ENCODE measurements at regions not wholly inside any gene's neighbourhood (a gene's known extent, or its start where the extent isn't known, plus 50 kb on each side); places are given as distances from the start of the nearest gene placed in this dataset.

DNA sequence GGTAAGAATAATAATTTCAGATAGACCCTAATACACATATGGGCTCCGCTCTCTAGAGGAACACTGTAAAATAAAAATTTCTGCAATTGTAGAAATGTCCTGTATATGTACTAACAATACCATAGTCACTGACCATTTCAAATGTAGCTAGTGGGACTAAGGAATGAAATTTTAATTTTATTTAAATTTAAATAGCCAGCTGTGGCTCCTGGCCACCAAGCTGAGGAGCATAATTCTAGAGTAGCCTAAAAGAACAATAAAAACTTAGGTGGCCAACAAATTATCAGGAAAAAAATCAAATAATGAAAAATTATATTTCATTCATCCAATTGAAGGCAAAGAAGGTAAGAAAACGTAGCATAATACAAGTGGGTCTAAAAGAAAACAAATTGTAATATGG is 240.9 kb upstream of the MIR17HG start:
- no peak for DNase-seq

DNA sequence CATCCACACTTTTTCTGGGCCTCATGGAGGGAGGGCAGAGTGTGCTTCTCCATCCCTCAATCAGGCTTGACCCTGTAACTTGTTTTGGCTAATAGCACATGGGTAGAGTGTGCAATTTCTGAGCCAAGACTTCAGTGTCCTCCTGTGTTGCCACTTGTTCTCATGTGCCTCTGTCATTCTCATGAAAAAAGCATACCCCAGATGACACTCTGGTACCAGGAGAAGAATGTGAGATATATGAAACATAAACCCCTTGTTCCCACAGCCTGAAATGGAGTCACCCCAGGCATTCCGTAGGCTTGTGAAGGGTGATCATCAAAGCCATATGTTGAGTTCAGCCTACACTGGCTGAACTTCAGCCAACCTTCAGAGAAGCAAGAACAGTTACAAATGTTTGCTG is 239.2 kb upstream of the MIR17HG start:
- no peak for DNase-seq

DNA sequence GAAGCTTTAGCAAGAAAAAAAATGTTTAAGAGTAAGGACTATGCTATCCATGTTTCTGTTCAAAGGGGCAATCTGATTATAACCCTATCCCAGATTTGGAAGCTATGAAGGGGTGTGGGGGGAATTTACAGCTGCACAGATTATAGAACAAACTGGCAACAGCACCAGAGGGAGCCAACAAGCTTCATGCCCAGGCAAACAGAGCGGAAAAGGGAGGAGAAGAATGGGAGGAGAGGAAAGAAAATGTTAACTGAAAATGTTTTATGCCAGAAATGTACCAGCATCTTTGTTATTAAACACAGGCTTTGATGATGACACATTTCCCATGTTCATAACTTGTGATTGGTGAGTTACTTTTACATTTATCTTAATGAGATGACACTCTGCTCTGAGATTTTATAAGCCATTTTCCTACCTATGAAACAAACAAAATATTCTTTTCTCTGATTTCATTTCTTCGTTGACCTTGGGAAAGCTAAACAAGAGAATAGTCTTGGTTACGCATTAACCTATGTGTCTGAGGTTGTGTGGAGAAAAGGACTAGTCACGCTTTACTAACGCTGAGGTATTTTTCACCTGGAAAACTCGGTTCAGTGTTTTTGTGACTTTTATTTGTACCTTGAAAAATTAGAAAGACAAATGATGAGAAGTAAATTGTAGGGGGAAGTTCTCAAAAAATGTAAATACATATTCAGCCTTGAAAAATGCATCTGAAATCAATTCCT is 235.8 kb upstream of the MIR17HG start:
- DNase-seq = no peak

DNA sequence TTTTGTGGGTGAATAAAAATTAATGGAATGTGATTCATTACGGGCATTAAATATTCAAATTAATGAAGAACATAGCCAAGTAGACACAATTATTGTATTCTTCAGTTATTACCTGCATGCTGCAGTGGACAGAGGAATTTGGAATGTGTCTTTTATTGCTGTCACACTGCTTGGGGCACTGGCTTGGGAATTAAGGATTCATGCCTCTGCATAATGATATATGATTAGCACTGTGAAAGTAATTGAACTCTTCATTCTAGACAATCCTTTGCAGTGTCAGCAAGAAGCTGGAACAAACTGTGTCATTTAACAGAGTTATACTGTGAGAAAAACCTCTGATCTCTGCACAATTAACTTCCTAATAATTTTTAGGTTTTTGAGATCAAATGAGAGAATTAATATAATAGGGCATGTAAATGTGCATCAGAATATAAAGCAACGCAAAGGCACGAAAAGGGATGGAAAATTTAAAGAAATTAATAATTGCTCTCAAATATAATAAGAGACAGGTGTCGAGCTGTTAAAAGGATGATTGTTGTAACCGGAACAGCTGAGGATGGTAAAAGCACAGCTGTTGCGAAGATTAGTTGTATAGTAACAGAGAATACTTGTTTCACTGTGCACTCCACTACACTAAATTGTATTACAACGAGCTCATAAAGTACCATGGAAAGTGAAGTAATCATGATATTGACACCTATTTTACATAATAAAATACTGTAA is 235.1 kb upstream of the MIR17HG start:
- no peak for DNase-seq

DNA sequence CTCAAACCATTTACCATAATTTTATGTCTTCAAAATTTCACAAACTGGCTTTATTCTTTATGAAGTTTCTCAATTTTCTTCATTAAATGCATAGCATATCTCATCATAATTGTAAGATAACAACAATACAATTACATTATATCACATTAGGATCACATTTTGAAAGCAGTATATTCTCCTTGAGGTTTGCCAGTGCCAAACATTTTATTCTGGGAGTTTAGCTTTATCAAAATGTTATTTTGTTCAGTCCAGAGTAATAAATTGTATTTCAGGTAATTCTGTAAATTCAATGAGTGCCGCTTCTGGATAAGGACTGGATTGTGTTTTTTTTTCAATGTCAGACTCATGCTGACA is 234.6 kb upstream of the MIR17HG start:
- DNase-seq = no peak

DNA sequence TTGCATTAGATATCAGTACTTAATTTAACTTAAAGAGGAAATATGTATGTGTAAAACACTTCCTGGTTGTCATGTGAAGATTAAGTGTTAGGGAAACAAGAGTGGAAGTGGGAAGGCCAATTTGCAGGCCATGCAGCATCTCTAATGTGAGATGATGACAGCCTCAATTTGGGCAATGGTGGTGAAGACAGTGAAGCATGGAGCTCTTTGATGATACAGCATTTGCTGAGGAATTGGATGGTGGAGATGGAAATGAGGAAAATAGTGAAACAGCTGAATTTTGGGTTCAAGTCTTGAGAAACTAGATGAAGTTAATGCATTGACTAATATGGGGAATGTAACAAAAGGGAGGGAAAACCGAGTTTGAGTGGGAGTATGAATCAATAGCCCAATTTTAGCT is 231.7 kb upstream of the MIR17HG start:
- DNase-seq = no peak

DNA sequence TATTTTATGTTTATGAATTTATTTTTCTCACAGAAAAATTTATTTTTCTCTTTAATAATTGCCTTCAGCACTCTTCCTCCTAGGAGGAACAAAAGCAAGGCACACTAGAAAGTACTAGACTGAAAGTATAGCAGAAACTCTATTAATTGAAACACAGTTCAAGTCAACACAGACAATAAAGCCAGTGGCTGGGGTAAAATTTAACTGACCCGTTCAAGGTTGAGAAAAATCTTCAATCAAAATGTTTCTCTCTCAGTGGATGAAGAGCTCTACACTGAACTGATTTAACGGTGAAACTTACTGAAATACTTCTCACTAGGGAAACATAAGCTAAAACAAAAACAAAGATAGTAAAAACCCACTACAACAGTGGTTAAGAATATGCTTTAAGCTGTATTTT is 230.1 kb upstream of the MIR17HG start:
- DNase-seq = no peak

DNA sequence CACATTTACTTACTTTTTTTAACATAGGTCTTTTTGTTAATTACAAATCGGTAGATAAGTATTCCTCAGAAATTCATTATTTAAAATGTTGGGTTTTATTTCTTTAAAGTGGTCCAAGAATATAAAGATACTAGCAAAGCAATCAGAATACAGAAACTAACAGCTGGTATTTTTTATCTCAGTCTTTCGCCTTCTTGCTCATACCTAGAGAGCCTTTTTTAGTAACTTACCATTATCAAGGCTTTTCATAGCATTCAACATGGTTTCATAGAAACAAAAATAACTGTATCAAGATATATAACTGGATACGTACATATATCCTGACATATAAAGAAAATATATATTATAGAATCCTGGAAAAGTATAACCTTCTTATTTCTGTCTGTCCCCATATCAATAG is 227.8 kb upstream of the MIR17HG start:
- no peak for DNase-seq

DNA sequence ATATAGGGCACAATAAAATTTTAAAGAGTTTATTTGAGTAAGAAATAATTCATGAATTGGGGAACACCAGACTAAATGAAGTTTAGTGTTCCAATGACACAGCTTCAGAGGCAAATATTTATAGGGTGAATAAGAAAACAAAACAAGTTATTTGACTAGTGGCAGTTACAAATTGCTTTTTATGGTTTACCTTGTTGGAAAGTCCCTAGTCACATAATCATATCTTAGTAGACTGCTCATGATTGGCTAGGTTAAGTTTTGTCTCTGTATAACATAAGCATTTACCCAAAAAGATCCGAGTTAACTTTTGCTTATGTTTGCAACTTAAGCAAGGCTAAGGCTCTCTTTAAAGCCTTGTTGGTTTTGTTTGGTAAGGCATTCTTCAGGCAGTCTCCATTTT is 224.7 kb upstream of the MIR17HG start:
- no peak for DNase-seq

DNA sequence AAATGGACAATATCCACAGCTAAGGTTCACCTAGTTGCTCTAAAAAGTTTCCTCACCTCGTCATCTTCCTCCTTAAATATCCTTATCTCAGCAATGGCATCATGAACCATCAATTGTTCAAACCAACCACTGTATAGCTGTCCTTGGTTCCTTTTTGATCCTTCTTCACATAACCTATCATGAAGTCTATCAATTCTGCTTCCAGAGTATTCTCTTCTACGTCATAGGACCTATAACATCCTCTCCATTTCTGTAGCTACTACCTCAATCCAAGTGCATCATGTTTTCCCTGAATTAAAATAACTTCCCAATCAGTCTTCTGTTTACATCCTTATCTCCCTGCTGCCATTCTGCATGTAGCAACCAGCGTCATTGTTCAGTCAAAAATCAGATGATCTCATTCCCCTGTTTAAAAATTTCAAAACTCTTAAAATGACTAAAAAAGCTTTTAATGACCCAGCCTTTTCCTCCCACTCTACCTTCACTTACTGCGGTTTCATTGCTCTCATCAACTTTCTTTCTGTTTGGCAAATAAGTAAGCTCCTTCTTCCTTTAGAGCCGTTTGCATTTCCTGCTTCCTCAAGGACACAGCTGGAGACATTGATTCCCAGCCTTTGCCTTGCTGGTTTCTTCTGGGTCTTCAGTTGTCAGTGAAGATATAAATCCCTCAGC is 223.9 kb upstream of the MIR17HG start:
- no peak for DNase-seq

DNA sequence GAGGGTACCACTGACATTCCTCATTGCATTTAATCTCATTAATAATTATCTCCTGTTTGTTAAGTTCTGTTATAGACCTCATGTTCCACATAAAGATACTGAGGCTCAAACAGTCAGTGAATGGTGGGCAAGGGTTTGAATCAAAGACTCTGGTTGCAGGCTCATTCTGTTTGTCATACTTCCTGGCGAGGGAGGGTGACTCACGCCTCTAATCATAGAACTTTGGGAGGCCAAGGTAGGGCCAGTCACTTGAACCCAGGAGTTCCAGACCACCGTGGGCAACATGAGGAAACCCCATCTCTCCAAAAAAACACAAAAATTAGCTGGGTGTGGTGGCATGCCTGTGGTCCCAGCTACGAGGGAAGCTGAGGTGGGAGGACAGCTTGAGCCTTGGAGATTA is 220.7 kb upstream of the MIR17HG start:
- DNase-seq = no peak

DNA sequence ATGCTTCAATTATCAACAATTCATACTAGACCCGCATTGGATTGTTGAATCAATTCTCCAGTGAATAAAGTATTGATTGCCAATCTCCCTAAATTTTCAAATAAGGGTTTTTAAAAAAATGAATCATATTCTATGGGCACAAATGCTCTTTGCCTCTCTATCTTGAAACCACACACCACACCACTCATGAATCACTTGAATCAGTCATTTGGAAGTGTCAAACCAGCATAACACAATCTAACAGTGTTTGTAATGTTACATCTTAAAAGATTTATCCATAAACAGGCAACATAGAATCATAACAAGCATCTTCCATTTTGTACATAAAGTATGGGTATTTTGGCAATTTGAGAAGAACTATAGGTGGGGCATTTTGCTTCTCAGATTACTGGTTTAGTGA is 219.5 kb upstream of the MIR17HG start:
- DNase-seq = no peak

DNA sequence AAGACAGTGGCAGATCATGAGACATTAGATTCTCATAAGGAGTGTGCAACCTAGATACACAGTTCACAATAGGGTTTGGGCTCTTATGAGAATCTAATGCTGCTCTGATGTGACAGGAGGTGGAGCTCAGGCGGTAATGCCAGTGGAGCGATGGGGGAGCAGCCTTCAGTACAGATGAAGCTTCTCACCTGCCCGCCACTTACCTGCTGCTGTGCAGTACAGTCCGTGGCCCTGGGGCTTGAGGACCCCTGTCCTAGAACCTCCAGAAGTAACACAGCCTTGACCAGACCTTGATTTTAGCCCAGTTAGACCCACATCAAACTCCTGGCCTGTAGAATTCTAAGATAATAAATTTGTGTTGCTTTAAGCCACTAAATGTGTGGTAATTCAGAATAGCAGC is 215.1 kb upstream of the MIR17HG start:
- no peak for DNase-seq

DNA sequence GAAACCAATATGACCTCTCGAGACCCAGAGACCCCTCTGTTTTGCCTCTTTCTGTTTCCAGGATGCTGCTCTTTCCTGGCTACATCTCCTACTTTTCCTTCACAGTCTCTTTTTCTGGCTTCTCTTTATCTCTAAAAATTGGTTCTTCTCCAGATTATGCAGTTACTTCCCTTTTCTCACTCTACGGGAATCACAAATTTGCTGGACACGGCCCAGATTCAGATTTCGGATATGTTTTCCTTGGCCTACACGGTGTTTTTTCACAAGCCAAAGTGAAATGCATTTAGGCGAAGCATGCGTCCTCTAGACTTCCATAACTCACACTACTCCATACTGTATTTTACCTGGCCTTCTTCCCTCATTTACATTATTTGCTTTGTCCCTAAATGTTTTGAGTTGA is 214.7 kb upstream of the MIR17HG start:
- DNase-seq = no peak

DNA sequence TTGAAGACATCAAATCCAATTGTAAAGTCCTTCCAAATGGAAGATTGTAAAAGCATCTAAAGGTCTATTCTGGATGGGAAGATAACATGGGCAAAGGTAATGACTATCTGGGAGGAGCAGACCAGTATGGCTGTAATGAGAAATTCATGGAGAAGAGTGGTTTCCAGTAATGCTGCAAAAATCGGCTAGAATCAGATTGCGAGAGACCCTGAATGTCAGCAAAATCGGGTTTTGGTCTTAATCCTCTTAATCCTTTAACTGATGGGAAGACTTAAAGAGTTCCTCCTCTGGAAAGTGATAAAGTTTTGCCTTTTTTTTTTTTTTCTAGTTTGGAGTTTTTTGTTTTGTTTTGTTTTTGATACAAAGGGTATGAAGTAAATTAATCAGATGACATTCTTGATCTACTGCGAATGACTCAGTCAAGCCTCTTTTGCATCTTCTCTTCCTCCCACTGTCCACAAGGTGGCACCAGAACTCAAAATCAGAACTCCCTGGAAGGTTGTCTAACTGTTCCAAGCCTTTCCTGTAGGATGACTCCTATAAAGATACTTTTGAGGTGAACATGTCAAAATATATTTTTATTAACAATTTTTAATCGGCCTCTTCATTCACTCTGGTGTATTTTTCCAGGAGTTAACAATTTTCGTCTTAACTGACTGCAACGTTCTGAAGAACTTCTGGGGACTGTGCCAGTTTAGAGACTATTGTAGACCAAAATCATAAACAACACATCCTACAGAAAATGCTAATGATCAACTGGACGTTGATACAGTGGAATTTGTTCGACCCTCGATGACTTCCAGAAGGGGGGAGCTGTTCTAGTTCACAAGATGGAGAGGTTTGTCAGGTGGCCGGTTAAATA is 213.3 kb upstream of the MIR17HG start:
- DNase-seq = peak; percentile 3

DNA sequence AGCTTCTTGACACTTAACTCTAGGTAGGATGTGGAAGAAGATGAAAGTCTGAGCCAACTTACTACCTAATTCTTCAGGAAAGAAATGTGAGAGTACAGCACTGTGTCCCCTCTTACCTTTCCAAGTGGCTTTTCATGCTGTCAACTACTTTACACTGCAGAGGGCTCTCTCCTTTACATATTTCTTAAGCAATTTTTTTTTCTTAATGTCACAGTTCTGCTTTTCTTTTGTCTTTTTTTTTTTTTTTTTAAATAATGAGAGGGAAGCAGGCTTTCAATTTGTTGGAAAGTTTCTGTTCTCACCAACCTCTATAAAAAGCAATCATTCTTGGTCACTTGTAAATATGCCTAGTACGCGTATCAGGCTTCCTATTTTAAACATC is 212.7 kb upstream of the MIR17HG start:
- no peak for DNase-seq

DNA sequence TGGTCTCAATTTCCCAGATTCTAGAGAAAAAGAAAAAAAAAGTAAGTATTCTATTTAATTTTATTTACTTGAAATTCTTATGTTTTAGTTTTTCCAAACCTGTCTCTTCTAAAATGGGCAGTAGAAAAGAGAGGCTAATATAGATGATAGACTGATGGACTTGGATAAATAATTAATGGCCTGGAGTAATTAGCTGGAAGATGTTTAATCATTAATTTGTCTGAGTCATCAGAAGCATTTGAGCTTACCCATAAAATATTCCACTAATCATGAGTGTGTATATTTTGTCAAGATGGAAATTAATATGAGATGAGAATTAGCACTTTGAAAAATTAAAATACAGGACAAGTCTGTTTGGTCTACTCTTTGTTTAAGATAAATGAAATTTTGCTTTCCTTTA is 212.1 kb upstream of the MIR17HG start:
- DNase-seq = no peak

DNA sequence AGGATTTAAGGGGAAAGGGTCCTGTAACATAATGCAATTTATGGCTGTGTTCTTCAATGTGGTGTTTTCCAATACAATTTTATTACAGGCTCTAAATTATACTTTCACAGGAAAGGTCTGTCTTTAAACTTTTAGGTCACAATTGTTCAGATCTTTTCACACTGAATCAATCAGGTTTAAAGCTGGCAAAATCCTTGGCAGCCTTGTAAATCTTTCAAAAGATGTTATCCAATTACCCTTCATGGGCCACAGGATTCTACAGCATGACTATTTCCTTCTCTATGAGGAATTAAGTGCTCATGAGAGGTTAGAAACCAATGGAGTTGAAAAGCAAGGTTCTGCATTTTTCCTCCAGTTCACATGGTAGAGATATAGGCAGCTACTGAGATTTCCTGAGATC is 211.5 kb upstream of the MIR17HG start:
- DNase-seq = no peak

DNA sequence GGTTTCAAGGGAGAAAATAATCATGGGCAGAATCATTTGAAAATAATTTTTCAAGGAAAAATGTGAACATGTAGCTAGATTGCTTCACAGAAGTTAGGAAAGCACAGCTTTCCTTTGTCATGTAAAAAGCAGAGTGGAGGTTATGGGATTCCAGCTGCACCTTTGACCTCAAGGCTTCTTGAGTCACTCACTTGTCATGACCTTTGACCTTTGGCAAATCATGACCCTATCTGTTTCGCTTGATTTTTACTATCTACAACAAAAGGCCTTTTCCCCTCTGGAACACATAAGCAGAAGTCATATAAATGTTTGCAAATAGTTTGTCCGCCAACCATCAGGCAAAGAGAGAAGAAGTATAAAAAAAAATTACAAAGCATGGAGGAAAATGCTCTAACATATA is 210.7 kb upstream of the MIR17HG start:
- DNase-seq = no peak

DNA sequence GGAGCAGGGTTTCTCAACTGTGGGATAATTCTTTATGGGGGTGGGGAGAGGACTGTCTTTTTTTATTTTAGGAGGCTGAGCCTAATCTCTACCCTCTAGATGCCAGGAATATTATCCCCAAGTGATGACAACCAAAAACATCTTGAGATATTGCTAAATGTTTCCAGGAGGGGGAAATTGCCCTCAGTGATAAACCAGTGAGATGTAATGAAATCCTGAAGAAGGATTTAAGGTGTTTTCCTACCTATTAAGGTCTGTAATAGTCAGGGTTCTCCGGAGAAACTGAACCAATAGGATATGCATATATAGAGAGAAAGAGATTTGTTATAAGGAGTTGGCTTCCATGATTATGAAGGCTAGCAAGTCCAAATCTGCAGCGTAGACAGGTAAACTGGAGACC is 208.3 kb upstream of the MIR17HG start:
- no peak for DNase-seq

DNA sequence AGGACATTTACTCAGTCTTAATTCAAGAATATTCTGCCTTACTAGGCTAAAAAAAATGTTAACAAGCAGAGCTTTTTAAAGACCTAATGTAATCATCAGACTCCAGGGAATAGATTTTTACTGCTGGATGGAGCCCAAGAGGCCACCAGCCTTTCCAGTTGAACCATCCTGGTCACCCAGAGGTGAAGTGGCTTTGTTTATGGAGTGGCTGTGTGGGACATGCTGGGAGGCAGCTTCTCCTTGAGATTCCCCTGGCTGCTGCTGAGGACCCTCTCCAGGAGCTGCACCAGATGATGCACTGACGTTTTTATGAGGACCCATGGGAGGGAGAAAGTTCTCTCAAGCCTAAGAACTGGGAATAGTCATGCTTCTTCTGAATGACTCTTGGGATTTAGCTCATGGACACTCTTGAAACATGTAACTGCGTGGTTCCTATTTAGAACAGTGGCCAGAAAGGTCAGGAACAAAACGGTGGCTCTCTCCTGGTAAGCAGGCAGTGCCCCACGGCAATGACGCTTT is 205.9 kb upstream of the MIR17HG start:
- no peak for DNase-seq

DNA sequence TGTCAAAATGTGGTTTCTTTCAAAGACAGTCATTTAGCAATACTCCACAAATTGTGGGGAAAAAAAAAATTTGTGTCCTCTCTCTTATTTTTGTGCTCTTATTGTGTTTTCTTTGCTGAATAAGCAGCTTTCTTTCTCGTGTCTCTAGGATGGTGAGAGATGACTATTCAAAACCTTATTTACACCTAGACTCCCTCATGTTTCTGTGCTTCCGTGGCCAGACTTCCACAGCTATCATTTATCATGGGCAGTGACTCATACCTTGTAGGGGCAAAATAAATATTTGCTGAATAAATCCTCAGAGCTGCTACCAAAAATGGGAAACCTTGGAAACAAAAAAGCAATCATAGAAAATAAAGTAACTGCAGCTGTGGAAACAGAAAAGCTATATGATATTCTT is 204.9 kb upstream of the MIR17HG start:
- no peak for DNase-seq

DNA sequence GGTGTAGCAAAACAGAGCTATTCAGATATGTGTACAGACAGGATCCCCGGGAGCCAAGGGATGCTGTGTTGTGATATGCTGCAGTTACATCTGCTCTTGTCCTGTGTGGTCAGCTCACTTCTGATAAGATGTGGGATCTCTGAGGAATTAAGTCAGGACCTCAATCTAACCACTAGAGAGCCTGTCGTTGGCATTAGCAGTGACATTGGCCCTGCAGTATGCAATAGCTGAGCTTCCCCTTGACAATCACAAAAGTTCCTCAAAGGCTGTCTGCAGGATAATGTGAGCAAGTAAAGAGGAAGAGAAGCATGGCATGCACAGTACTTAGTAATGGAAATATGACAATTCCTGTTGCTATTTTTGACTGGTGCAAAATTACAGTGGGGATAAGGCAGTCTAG is 203.4 kb upstream of the MIR17HG start:
- no peak for DNase-seq

All from NCI-H2107 (cell line).